DMS114 treated with DMSO at 0.1 percent for 48 hours (cell line): ENCODE measurements at regions not wholly inside any gene's neighbourhood (a gene's known extent, or its start where the extent isn't known, plus 50 kb on each side); places are given as distances from the start of the nearest gene placed in this dataset.

Source experiments
- DNase-seq: peaks from one replicate; lab custom pipeline; 2025; ENCODE audit not compliant: unreplicated experiment; lab: John Stamatoyannopoulos, UW

DNA sequence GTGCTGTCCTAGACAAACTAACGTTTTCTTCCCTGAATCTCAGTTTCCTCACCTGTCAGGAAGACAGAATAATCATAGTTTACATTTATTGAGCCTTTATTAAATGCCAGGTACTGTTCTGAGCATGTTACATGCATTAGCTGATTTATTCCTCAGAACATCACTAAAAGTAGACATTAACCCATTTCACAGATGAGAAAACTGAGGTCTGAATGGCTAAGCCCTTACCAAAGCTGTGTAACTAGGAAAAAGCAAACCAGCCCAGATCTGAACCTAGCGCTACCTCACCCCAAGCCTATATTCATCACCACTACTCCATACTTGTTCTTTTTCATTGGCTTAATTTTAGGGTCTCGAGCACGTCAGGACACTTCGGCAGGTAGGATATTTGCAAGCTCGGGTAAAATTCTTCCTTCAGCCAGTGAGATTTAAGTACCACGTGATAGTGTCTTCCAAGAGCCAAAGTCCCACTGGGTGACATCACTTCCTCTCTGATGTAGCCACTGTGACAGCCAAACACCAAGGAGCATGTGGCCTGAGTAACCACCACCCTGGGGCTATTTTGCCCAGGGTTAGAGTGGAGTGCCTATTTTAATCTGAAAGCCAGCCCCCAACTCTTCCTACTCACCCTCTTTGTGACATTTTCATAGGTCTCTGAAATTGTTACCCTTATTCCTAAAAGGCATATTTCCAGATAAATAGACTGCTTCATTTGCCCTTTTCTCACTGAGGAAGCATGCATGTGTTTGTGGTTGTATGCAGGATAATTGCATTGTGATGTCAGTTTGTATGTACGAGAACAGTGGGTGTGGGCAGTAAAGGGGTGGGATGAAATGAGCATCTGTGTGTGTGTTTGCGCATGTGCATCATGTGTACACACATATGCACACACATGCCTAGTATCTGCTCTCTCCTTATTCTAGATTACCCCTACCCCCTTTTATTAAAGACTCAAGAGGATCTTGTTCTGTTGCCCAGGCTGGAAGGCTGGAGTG lies 62.2 kb upstream of the WSCD2 start:
- no peak for DNase-seq

DNA sequence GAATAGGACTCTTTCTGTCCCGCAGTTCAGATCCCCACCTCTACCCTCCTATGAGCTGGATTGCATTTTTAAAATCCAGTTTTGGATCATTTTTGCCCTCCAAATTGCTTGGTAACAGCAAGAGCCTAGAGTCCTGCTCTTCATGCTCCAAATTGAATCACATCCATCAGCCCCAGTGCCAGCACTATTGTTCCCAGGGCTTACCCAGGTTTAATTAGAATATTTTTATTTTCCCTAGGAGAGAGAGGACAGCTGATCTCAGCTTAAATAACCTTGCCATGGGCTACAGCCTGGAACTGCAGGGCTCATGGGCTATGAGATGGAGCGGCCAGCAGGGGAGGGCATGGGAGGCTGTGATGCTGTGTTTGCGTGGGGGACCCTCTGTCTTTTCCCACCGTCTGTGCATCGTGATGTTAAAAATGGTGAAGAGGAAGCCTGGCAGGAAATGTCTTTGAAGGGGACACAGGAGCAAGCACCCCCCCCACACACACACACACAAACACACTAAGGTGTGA lies 59.4 kb upstream of the WSCD2 start:
- no peak for DNase-seq

DNA sequence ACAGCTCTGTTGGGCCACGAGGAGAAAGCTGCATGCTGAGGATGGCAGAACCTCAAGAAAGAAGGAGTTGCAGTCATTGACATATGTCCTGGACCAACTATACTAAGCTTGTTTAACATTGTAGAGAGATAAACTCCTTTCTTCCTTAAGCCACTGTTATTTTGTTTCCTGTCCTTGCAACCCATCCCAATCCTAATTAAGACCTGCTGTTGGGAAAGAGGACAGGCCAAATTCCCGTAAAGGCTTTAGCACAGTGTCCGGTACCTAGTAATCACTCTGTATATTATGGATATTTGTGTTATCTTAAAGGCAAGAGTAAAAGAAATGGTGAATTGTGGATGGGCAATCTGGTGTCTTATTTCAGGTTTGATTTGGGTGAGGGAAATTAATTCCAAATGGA lies 53.5 kb upstream of the WSCD2 start:
- DNase-seq, result no peak

DNA sequence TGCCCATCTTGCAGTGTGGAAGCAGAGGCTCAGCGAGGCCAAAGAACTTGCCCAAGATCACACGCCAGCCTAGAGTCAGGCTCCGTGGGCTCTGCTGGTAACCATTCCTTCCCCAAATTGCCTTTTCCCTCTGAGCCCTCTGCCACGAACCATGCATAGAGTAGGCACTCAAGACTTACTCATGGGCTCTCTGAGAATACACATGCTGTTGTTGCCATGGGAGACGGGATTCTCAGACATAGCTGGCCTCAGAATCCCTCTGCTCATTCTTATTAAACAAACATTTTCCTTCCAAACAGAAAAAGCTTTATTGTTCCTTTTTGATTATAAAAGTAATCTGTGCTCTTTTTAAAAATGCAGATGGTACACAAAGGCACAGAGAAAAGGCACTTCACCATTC lies 52.5 kb upstream of the WSCD2 start:
- DNase-seq, result no peak

DNA sequence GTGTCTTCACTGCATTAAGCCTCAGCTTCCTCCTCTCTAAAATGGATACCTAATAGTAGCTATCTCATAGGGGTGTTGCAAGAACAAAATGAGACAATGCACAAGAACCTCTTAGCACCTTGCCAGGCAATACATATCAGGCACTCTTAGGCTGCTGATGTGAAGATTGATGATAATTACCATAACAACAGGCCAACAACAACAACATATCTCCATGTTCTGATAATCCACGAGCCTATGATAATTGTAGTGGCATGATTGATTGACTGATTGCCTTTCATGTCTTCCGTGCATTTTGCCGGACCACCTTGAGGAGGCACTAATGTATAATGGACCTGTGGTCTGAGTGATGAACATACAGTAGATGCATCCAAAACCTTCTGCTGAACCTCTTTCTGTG lies 50.7 kb upstream of the WSCD2 start:
- DNase-seq, result no peak
